Smooth muscle cell (in vitro differentiated cells): ENCODE measurements at regions not wholly inside any gene's neighbourhood (a gene's known extent, or its start where the extent isn't known, plus 50 kb on each side); places are given as distances from the start of the nearest gene placed in this dataset.

Experiments used
- DNase-seq: peaks from one replicate; lab custom pipeline; 2025; ENCODE audit not compliant: unreplicated experiment; lab: John Stamatoyannopoulos, UW
- H2AFZ ChIP-seq: fragments of 200-600 bp; sonication (generic); 2 replicates; pipeline ENCODE4 v1.6.0; 2016; ENCODE audit warnings: antibody characterized with exemption, low read depth, mild to moderate bottlenecking
- H3F3A ChIP-seq: fragments of 200-600 bp; sonication (generic); 2 replicates; pipeline ENCODE4 v1.6.0; 2017; ENCODE audit warnings: antibody characterized with exemption, low read depth
- H3K27ac ChIP-seq: fragments of 200-600 bp; sonication (generic); 2 replicates; pipeline ENCODE4 v1.5.1; 2016; ENCODE audit warnings: low read depth, mild to moderate bottlenecking
- H3K27me3 ChIP-seq: fragments of 200-600 bp; sonication (generic); 2 replicates; pipeline ENCODE4 v1.6.1; 2016; ENCODE audit warnings: low read depth, mild to moderate bottlenecking
- H3K36me3 ChIP-seq: fragments of 200-600 bp; sonication (generic); 2 replicates; pipeline ENCODE4 v1.5.1; 2016; ENCODE audit warnings: low read depth
- H3K4me1 ChIP-seq: fragments of 200-600 bp; sonication (generic); 2 replicates; pipeline ENCODE4 v1.5.1; 2016; ENCODE audit warnings: low read depth
- H3K4me2 ChIP-seq: fragments of 200-600 bp; sonication (generic); 2 replicates; pipeline ENCODE4 v1.6.0; 2016; ENCODE audit warnings: mild to moderate bottlenecking
- H3K4me3 ChIP-seq: fragments of 200-600 bp; sonication (generic); 2 replicates; pipeline ENCODE4 v1.5.1; 2016; ENCODE audit warnings: mild to moderate bottlenecking
- H3K79me2 ChIP-seq: fragments of 200-600 bp; sonication (generic); 2 replicates; pipeline ENCODE4 v1.6.0; 2016; ENCODE audit warnings: low read depth, mild to moderate bottlenecking
- H3K9ac ChIP-seq: fragments of 200-600 bp; sonication (generic); 2 replicates; pipeline ENCODE4 v1.6.0; 2016; ENCODE audit warnings: low read depth
- H3K9me3 ChIP-seq: fragments of 200-600 bp; sonication (generic); replicated peaks from 2 replicates; pipeline ENCODE4 v1.5.1; 2016; ENCODE audit warnings: low read depth
- H4K20me1 ChIP-seq: fragments of 200-600 bp; sonication (generic); 2 replicates; pipeline ENCODE4 v1.6.0; 2016; ENCODE audit warnings: low read depth
- CTCF ChIP-seq: fragments of 200-600 bp; sonication (generic); IDR thresholded peaks from 2 replicates; pipeline ENCODE4 v1.5.1; 2017; ENCODE audit warnings: borderline replicate concordance, mild to moderate bottlenecking, antibody characterized with exemption; ENCODE audit not compliant: insufficient read depth, poor library complexity, severe bottlenecking
- WGBS: methylation state at CpG from one replicate; pipeline ENCODE4 v1.1.7; 2016; ENCODE audit warnings: low lambda C conversion rate; 5-methylcytosine and 5-hydroxymethylcytosine counted together

- H3K36me3 ChIP-seq, result no peaks in the 10 kb centered on the region
- H2AFZ ChIP-seq, result no peak overlapping the region
- no peaks in the 10 kb centered on the region for H4K20me1 ChIP-seq
- H3K4me2 ChIP-seq, result no peak overlapping the region
- DNase-seq, result no peak
- no peaks in the 10 kb centered on the region for H3K79me2 ChIP-seq
- H3K4me1 ChIP-seq, result no peaks in the 10 kb centered on the region
- H3K9me3 ChIP-seq, result no peaks in the 10 kb centered on the region
- no peak overlapping the region for H3K27ac ChIP-seq
- no peak overlapping the region for H3K9ac ChIP-seq
- whole genome bisulfite sequencing, result 83% methylated on average over 2 of the region's 2 CpGs
- H3F3A ChIP-seq, result no peaks in the 10 kb centered on the region
- no peaks in the 10 kb centered on the region for H3K27me3 ChIP-seq
- TF ChIP-seq CTCF, result no peak
- no peak overlapping the region for H3K4me3 ChIP-seq
Measured at GRCh38 chr4:159823743-159824142, 720.9 kb downstream of the RAPGEF2 start.

- 100% methylated on average over 1 of the region's 1 CpG for whole genome bisulfite sequencing
- DNase-seq, result no peak
- H3K9ac ChIP-seq, result no peak overlapping the region
- H3K27me3 ChIP-seq, result no peaks in the 10 kb centered on the region
- no peaks in the 10 kb centered on the region for H3K4me1 ChIP-seq
- TF ChIP-seq CTCF, result no peak
- no peaks in the 10 kb centered on the region for H4K20me1 ChIP-seq
- H3F3A ChIP-seq, result no peaks in the 10 kb centered on the region
- no peak overlapping the region for H3K27ac ChIP-seq
- no peak overlapping the region for H3K4me2 ChIP-seq
- H3K9me3 ChIP-seq, result no peaks in the 10 kb centered on the region
- H3K79me2 ChIP-seq, result no peaks in the 10 kb centered on the region
- H3K4me3 ChIP-seq, result no peak overlapping the region
- H2AFZ ChIP-seq, result no peak overlapping the region
- no peaks in the 10 kb centered on the region for H3K36me3 ChIP-seq
Measured at GRCh38 chr4:159828687-159829086, 725.8 kb downstream of the RAPGEF2 start.

- H3K36me3 ChIP-seq, result no peaks in the 10 kb centered on the region
- 79% methylated on average over 2 of the region's 2 CpGs for WGBS
- no peaks in the 10 kb centered on the region for H3F3A ChIP-seq
- no peak overlapping the region for H2AFZ ChIP-seq
- H3K4me1 ChIP-seq, result no peaks in the 10 kb centered on the region
- H3K79me2 ChIP-seq, result no peaks in the 10 kb centered on the region
- no peak overlapping the region for H3K27ac ChIP-seq
- H3K4me3 ChIP-seq, result no peak overlapping the region
- DNase-seq, result no peak
- H3K4me2 ChIP-seq, result no peak overlapping the region
- no peak overlapping the region for H3K9ac ChIP-seq
- TF ChIP-seq CTCF, result no peak
- no peaks in the 10 kb centered on the region for H3K27me3 ChIP-seq
- no peaks in the 10 kb centered on the region for H3K9me3 ChIP-seq
- no peaks in the 10 kb centered on the region for H4K20me1 ChIP-seq
Measured at GRCh38 chr4:159829184-159829583, 726.3 kb downstream of the RAPGEF2 start.

GRCh38 chr4:159837071-159837470 lies 734.2 kb downstream of the RAPGEF2 start:
- Histone ChIP-seq H4K20me1 (no peaks in the 10 kb centered on the region), H3K27ac (no peak overlapping the region), H2AFZ (no peak overlapping the region), H3K9ac (no peak overlapping the region), H3K4me3 (no peak overlapping the region), H3K4me1 (no peaks in the 10 kb centered on the region), H3K4me2 (no peak overlapping the region), H3K79me2 (no peaks in the 10 kb centered on the region), H3K36me3 (no peaks in the 10 kb centered on the region), H3F3A (no peaks in the 10 kb centered on the region), H3K27me3 (no peaks in the 10 kb centered on the region), H3K9me3 (no peaks in the 10 kb centered on the region)
- WGBS, result 87% methylated on average over 3 of the region's 3 CpGs
- no peak for TF ChIP-seq CTCF
- no peak for DNase-seq
